Activated CD4-positive, alpha-beta memory T cell treated with anti-CD3 and anti-CD28 coated beads, Interleukin-2, amount 10 ng/mL, durations not matched to agents 7 days and 5 days (primary cell): ENCODE measurements at regions not wholly inside any gene's neighbourhood (a gene's known extent, or its start where the extent isn't known, plus 50 kb on each side); places are given as distances from the start of the nearest gene placed in this dataset.

ENCODE experiments used
- CTCF ChIA-PET: fragments of 350-600 bp; sonication (Branson Sonifier 250); formaldehyde crosslinking; loops from one replicate; lab custom pipeline; 2021; ENCODE audit warnings: antibody characterized with exemption, inconsistent platforms; lab: Charles Lee
- POLR2A ChIA-PET: fragments of 350-600 bp; sonication (Branson Sonifier 250); formaldehyde crosslinking; loops from one replicate; lab custom pipeline; 2021; ENCODE audit warnings: antibody characterized with exemption; lab: Charles Lee
- DNase-seq: peaks from one replicate; pipeline ENCODE4 v3.0.0-alpha.2; 2020
- H3K27ac Mint-ChIP-seq: one replicate; pipeline ENCODE4 v1.8.0; 2021; ENCODE audit warnings: mild to moderate bottlenecking, mixed read lengths
- H3K27me3 Mint-ChIP-seq: one replicate; pipeline ENCODE4 v1.8.0; 2021; ENCODE audit warnings: mixed read lengths
- H3K36me3 Mint-ChIP-seq: one replicate; pipeline ENCODE4 v1.8.0; 2021; ENCODE audit warnings: low read depth, mixed read lengths
- H3K4me1 Mint-ChIP-seq: one replicate; pipeline ENCODE4 v1.8.0; 2021; ENCODE audit warnings: mixed read lengths
- H3K4me3 Mint-ChIP-seq: one replicate; pipeline ENCODE4 v1.8.0; 2021; ENCODE audit warnings: mild to moderate bottlenecking, mixed read lengths
- H3K9me3 Mint-ChIP-seq: one replicate; pipeline ENCODE4 v1.8.0; 2021; ENCODE audit warnings: mixed read lengths

GRCh38 chr7:10789170-10789569 is 184.5 kb upstream of the PHF14 start:
- Mint-ChIP-seq H3K27me3 (no peaks in the 10 kb centered on the region), H3K36me3 (no peaks in the 10 kb centered on the region), H3K27ac (no peak overlapping the region), H3K4me3 (no peak overlapping the region), H3K4me1 (no peaks in the 10 kb centered on the region), H3K9me3 (no peaks in the 10 kb centered on the region)
- ChIA-PET POLR2A (no interaction called here), CTCF (no interaction called here)
- DNase-seq: no peak

GRCh38 chr7:10790910-10791309 is 182.8 kb upstream of the PHF14 start:
- POLR2A ChIA-PET: no interaction called here
- H3K4me1 Mint-ChIP-seq: no peaks in the 10 kb centered on the region
- CTCF ChIA-PET: no interaction called here
- no peaks in the 10 kb centered on the region for H3K9me3 Mint-ChIP-seq
- no peaks in the 10 kb centered on the region for H3K36me3 Mint-ChIP-seq
- no peak overlapping the region for H3K4me3 Mint-ChIP-seq
- H3K27ac Mint-ChIP-seq: no peak overlapping the region
- no peaks in the 10 kb centered on the region for H3K27me3 Mint-ChIP-seq
- no peak for DNase-seq

GRCh38 chr7:10793995-10794775 is 179.5 kb upstream of the PHF14 start:
- DNase-seq: no peak
- H3K9me3 Mint-ChIP-seq: no peaks in the 10 kb centered on the region
- H3K27ac Mint-ChIP-seq: no peak overlapping the region
- no peaks in the 10 kb centered on the region for H3K4me1 Mint-ChIP-seq
- POLR2A ChIA-PET: no interaction called here
- no peak overlapping the region for H3K4me3 Mint-ChIP-seq
- CTCF ChIA-PET: no interaction called here
- H3K27me3 Mint-ChIP-seq: no peaks in the 10 kb centered on the region
- H3K36me3 Mint-ChIP-seq: no peaks in the 10 kb centered on the region

- no peaks in the 10 kb centered on the region for H3K27me3 Mint-ChIP-seq
- ChIA-PET POLR2A (no interaction called here), CTCF (no interaction called here)
- no peaks in the 10 kb centered on the region for H3K4me1 Mint-ChIP-seq
- no peaks in the 10 kb centered on the region for H3K9me3 Mint-ChIP-seq
- no peak overlapping the region for H3K4me3 Mint-ChIP-seq
- H3K36me3 Mint-ChIP-seq: no peaks in the 10 kb centered on the region
- H3K27ac Mint-ChIP-seq: no peak overlapping the region
- no peak for DNase-seq
Measured at GRCh38 chr7:10797157-10797556, 176.5 kb upstream of the PHF14 start.

- CTCF ChIA-PET: no interaction called here
- H3K4me3 Mint-ChIP-seq: no peak overlapping the region
- no peaks in the 10 kb centered on the region for H3K4me1 Mint-ChIP-seq
- no peak overlapping the region for H3K27ac Mint-ChIP-seq
- no peak for DNase-seq
- H3K36me3 Mint-ChIP-seq: no peaks in the 10 kb centered on the region
- POLR2A ChIA-PET: no interaction called here
- no peaks in the 10 kb centered on the region for H3K27me3 Mint-ChIP-seq
- no peaks in the 10 kb centered on the region for H3K9me3 Mint-ChIP-seq
Measured at GRCh38 chr7:10798044-10798443, 175.6 kb upstream of the PHF14 start.

- no peak for DNase-seq
- H3K27me3 Mint-ChIP-seq: no peaks in the 10 kb centered on the region
- no peak overlapping the region for H3K4me3 Mint-ChIP-seq
- ChIA-PET CTCF (no interaction called here), POLR2A (no interaction called here)
- H3K36me3 Mint-ChIP-seq: no peaks in the 10 kb centered on the region
- H3K9me3 Mint-ChIP-seq: no peaks in the 10 kb centered on the region
- no peak overlapping the region for H3K27ac Mint-ChIP-seq
- no peaks in the 10 kb centered on the region for H3K4me1 Mint-ChIP-seq
Measured at GRCh38 chr7:10799475-10799874, 174.2 kb upstream of the PHF14 start.

GRCh38 chr7:10802011-10802410 is 171.7 kb upstream of the PHF14 start:
- no peaks in the 10 kb centered on the region for H3K9me3 Mint-ChIP-seq
- H3K36me3 Mint-ChIP-seq: no peaks in the 10 kb centered on the region
- POLR2A ChIA-PET: no interaction called here
- no peaks in the 10 kb centered on the region for H3K27me3 Mint-ChIP-seq
- H3K4me1 Mint-ChIP-seq: no peaks in the 10 kb centered on the region
- DNase-seq: no peak
- H3K27ac Mint-ChIP-seq: no peak overlapping the region
- H3K4me3 Mint-ChIP-seq: no peak overlapping the region
- CTCF ChIA-PET: no interaction called here

GRCh38 chr7:10802526-10802925 is 171.1 kb upstream of the PHF14 start:
- H3K27me3 Mint-ChIP-seq: no peaks in the 10 kb centered on the region
- no peak overlapping the region for H3K4me3 Mint-ChIP-seq
- no peaks in the 10 kb centered on the region for H3K9me3 Mint-ChIP-seq
- CTCF ChIA-PET: no interaction called here
- no peaks in the 10 kb centered on the region for H3K36me3 Mint-ChIP-seq
- H3K4me1 Mint-ChIP-seq: no peaks in the 10 kb centered on the region
- H3K27ac Mint-ChIP-seq: no peak overlapping the region
- no peak for DNase-seq
- POLR2A ChIA-PET: no interaction called here

GRCh38 chr7:10803720-10804119 is 170.0 kb upstream of the PHF14 start:
- DNase-seq: no peak
- Mint-ChIP-seq H3K9me3 (no peaks in the 10 kb centered on the region), H3K4me1 (no peaks in the 10 kb centered on the region), H3K4me3 (no peak overlapping the region), H3K27ac (no peak overlapping the region), H3K27me3 (no peaks in the 10 kb centered on the region), H3K36me3 (no peaks in the 10 kb centered on the region)
- POLR2A ChIA-PET: no interaction called here
- CTCF ChIA-PET: no interaction called here

- H3K27me3 Mint-ChIP-seq: no peaks in the 10 kb centered on the region
- ChIA-PET POLR2A (no interaction called here), CTCF (no interaction called here)
- H3K4me1 Mint-ChIP-seq: no peaks in the 10 kb centered on the region
- no peak overlapping the region for H3K27ac Mint-ChIP-seq
- no peak for DNase-seq
- H3K9me3 Mint-ChIP-seq: no peaks in the 10 kb centered on the region
- no peak overlapping the region for H3K4me3 Mint-ChIP-seq
- no peaks in the 10 kb centered on the region for H3K36me3 Mint-ChIP-seq
Measured at GRCh38 chr7:10804770-10805169, 168.9 kb upstream of the PHF14 start.

GRCh38 chr7:10815546-10815945 is 158.1 kb upstream of the PHF14 start:
- Mint-ChIP-seq H3K4me3 (no peak overlapping the region), H3K9me3 (no peaks in the 10 kb centered on the region), H3K4me1 (no peaks in the 10 kb centered on the region), H3K27ac (no peak overlapping the region), H3K27me3 (no peaks in the 10 kb centered on the region), H3K36me3 (no peaks in the 10 kb centered on the region)
- POLR2A ChIA-PET: no interaction called here
- DNase-seq: no peak
- CTCF ChIA-PET: no interaction called here

GRCh38 chr7:10821156-10821555 is 152.5 kb upstream of the PHF14 start:
- Mint-ChIP-seq H3K9me3 (no peaks in the 10 kb centered on the region), H3K27ac (no peak overlapping the region), H3K4me3 (no peak overlapping the region), H3K27me3 (no peaks in the 10 kb centered on the region), H3K4me1 (no peaks in the 10 kb centered on the region), H3K36me3 (no peaks in the 10 kb centered on the region)
- ChIA-PET POLR2A (no interaction called here), CTCF (no interaction called here)
- no peak for DNase-seq

- POLR2A ChIA-PET: no interaction called here
- Mint-ChIP-seq H3K27me3 (no peaks in the 10 kb centered on the region), H3K4me1 (no peaks in the 10 kb centered on the region), H3K9me3 (no peaks in the 10 kb centered on the region), H3K36me3 (no peaks in the 10 kb centered on the region), H3K4me3 (no peak overlapping the region), H3K27ac (no peak overlapping the region)
- CTCF ChIA-PET: no interaction called here
- no peak for DNase-seq
Measured at GRCh38 chr7:10824154-10824553, 149.5 kb upstream of the PHF14 start.

GRCh38 chr7:10838228-10838627 is 135.4 kb upstream of the PHF14 start:
- no peak for DNase-seq
- POLR2A ChIA-PET: no interaction called here
- Mint-ChIP-seq H3K9me3 (no peaks in the 10 kb centered on the region), H3K27ac (no peak overlapping the region), H3K4me3 (no peak overlapping the region), H3K27me3 (no peaks in the 10 kb centered on the region), H3K36me3 (no peaks in the 10 kb centered on the region), H3K4me1 (no peaks in the 10 kb centered on the region)
- CTCF ChIA-PET: no interaction called here
